Chondrocyte (in vitro differentiated cells): ENCODE measurements at regions not wholly inside any gene's neighbourhood (a gene's known extent, or its start where the extent isn't known, plus 50 kb on each side); places are given as distances from the start of the nearest gene placed in this dataset.

Experiments used
- DNase-seq: peaks from one replicate; pipeline ENCODE4 v3.0.0; 2021; ENCODE audit warnings: mixed read lengths, low spot score
- H3K27ac Mint-ChIP-seq: one replicate; pipeline ENCODE4 v1.8.0; 2021; ENCODE audit warnings: mild to moderate bottlenecking, moderate library complexity, mixed read lengths; ENCODE audit not compliant: unreplicated experiment
- H3K27me3 Mint-ChIP-seq: 2 replicates; pipeline ENCODE4 v1.8.0; 2021; ENCODE audit warnings: low read depth, mixed read lengths
- H3K36me3 Mint-ChIP-seq: 2 replicates; pipeline ENCODE4 v1.8.0; 2021; ENCODE audit warnings: low read depth, mixed read lengths
- H3K4me1 Mint-ChIP-seq: 2 replicates; pipeline ENCODE4 v1.8.0; 2021; ENCODE audit warnings: low read depth, mild to moderate bottlenecking, mixed read lengths
- H3K4me3 Mint-ChIP-seq: one replicate; pipeline ENCODE4 v1.8.0; 2021; ENCODE audit warnings: mild to moderate bottlenecking, moderate library complexity, mixed read lengths; ENCODE audit not compliant: unreplicated experiment
- H3K9me3 Mint-ChIP-seq: 2 replicates; pipeline ENCODE4 v1.8.0; 2021; ENCODE audit warnings: low read depth, mixed read lengths
- CTCF ChIP-seq: fragments of 200-600 bp; sonication (generic); IDR thresholded peaks from 2 replicates; pipeline ENCODE4 v1.5.0; 2021; ENCODE audit warnings: antibody characterized with exemption, mild to moderate bottlenecking, moderate library complexity

- no peak for TF ChIP-seq CTCF
- Mint-ChIP-seq H3K36me3 (peaks cover 1% of the 10 kb centered on the region), H3K4me1 (no peaks in the 10 kb centered on the region), H3K27ac (no peak overlapping the region), H3K4me3 (no peak overlapping the region), H3K9me3 (peaks cover 9% of the 10 kb centered on the region), H3K27me3 (peaks cover 9% of the 10 kb centered on the region)
- no peak for DNase-seq
Measured at GRCh38 chr15:38648121-38648843, 83.7 kb upstream of the RASGRP1 start.

GRCh38 chr15:38650384-38650783, 85.8 kb upstream of the RASGRP1 start:
- TF ChIP-seq CTCF = no peak
- no peak for DNase-seq
- H3K9me3 Mint-ChIP-seq = peaks cover 5% of the 10 kb centered on the region
- peaks cover 9% of the 10 kb centered on the region for H3K27me3 Mint-ChIP-seq
- H3K27ac Mint-ChIP-seq = no peak overlapping the region
- H3K4me3 Mint-ChIP-seq = no peak overlapping the region
- no peaks in the 10 kb centered on the region for H3K4me1 Mint-ChIP-seq
- H3K36me3 Mint-ChIP-seq = no peaks in the 10 kb centered on the region

GRCh38 chr15:38650936-38651327, 86.3 kb upstream of the RASGRP1 start:
- Mint-ChIP-seq H3K4me1 (no peaks in the 10 kb centered on the region), H3K9me3 (peaks cover 4% of the 10 kb centered on the region), H3K27ac (no peak overlapping the region), H3K27me3 (peaks cover 9% of the 10 kb centered on the region), H3K36me3 (no peaks in the 10 kb centered on the region), H3K4me3 (no peak overlapping the region)
- TF ChIP-seq CTCF = no peak
- DNase-seq = no peak

GRCh38 chr15:38651328-38652038, 86.9 kb upstream of the RASGRP1 start:
- Mint-ChIP-seq H3K36me3 (no peaks in the 10 kb centered on the region), H3K27ac (no peak overlapping the region), H3K4me1 (no peaks in the 10 kb centered on the region), H3K4me3 (no peak overlapping the region), H3K9me3 (peaks cover 4% of the 10 kb centered on the region), H3K27me3 (peaks cover 8% of the 10 kb centered on the region)
- no peak for DNase-seq
- no peak for TF ChIP-seq CTCF

- no peaks in the 10 kb centered on the region for H3K36me3 Mint-ChIP-seq
Measured at GRCh38 chr15:38652183-38652794, 87.7 kb upstream of the RASGRP1 start.

More at GRCh38 chr15:38652183-38652794, 87.7 kb upstream of the RASGRP1 start:
- TF ChIP-seq CTCF = no peak
- DNase-seq = no peak
- H3K4me3 Mint-ChIP-seq = no peak overlapping the region
- peaks cover 5% of the 10 kb centered on the region for H3K27me3 Mint-ChIP-seq
- H3K9me3 Mint-ChIP-seq = peaks cover 4% of the 10 kb centered on the region
- no peak overlapping the region for H3K27ac Mint-ChIP-seq
- H3K4me1 Mint-ChIP-seq = no peaks in the 10 kb centered on the region
